IPS-18c (cell line): ENCODE measurements at regions not wholly inside any gene's neighbourhood (a gene's known extent, or its start where the extent isn't known, plus 50 kb on each side); places are given as distances from the start of the nearest gene placed in this dataset.

Experiments
- H3K4me3 ChIP-seq: 2 replicates; pipeline ENCODE4 v1.7.0; 2013; ENCODE audit warnings: low read depth, mild to moderate bottlenecking, low read length, moderate library complexity; ENCODE audit not compliant: insufficient read depth
- H3K9me3 ChIP-seq: one replicate; pipeline ENCODE4 v1.6.1; 2013; ENCODE audit warnings: mild to moderate bottlenecking, low read length, moderate library complexity; ENCODE audit not compliant: control insufficient read depth, insufficient read depth

DNA sequence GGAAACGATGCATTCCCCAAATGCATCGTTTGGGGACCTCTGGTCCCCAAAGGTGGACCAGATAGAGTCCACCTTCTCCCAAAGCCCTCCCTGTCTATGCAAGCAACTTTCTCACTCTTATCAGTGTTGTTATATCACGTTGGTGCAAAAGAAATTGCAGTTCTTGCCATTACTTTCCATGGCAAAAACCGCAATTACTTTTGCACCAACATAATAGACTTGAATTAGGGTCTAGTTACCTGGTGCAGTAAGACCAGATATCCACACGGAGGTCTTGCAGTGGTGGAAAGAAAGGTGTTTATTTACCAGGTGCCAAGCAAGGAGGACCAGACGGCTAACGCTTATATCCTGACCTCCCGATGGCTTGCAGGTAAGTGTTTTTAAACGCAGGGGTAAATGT, 129.0 kb downstream of the MIAT start:
- H3K4me3 ChIP-seq = no peak overlapping the region
- no peaks in the 10 kb centered on the region for H3K9me3 ChIP-seq

DNA sequence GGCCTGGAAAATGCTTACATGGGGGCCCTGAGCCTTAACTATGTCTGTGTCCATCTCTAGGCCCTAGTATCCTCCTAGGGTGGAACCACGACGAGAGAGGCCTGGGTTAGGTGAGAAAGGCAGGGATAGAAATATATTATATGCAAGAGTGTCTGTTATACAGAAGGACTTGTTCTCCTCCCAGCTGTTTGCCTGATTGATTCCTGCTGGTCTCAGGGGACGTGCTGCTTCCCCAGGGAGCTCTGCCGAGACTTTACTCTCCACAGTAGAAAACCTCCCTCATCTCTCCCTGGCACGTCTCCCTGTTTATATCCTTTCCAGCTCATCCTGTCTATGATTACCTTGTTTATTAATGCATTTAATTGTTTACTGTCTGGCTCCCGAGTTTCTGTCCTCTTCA, 132.6 kb downstream of the MIAT start:
- no peaks in the 10 kb centered on the region for H3K9me3 ChIP-seq
- H3K4me3 ChIP-seq = no peak overlapping the region

DNA sequence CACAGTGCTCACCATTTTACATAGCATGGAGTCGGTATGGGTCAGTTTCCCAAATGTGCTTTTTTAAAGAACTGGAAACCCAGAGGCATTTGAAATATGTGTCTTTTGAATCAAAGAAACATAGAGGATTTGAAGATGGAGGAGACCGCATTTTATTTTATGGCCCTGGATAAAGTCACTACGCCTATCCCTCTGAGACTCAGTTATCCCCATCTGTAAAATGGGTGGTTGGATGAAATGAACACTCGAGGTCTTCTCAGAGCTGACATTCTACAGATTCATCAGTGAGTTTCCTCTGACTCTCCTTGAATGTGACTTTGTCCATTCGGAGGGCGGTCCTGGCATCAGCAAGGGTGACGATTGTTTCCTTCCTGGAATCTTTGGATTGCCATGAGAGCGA, 135.1 kb downstream of the MIAT start:
- Histone ChIP-seq H3K9me3 (no peaks in the 10 kb centered on the region), H3K4me3 (no peak overlapping the region)

- Histone ChIP-seq H3K9me3 (no peaks in the 10 kb centered on the region), H3K4me3 (no peak overlapping the region)
These were observed 139.4 kb downstream of the MIAT start for GRCh38 chr22:26796785-26797184.

- no peak overlapping the region; the same call in 1 of the 2 replicates for H3K4me3 ChIP-seq
These were observed 140.5 kb downstream of the MIAT start for GRCh38 chr22:26797910-26798309.

DNA sequence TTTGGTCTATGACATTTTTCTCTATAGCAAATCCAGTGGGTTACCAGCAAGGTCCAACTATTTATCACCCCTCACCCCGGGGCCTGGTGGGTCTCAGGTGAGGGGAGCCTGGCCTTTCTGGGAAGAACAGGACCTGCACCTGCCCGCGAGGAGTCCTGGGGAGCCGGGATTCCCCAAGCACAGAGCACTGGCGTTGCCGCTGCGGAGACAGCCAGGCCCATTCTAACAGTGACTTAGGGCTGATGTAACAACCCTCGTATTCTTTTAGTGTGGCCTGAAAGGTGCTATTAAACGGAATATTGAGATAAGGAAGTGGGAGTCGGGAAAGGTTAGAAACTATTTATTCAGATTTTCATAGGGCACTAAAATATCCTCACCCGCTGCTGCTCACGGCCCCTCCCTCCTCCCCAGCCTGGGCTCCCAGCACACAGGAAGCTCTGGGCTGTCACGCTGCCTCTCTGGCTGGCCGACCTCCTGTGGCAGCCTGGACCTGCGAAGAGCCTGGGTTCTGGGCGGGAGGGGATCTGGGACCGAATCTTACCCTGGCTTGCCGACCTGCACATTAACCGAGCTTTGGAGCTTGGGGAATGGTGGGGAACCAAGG, 141.2 kb downstream of the MIAT start:
- H3K4me3 ChIP-seq = no peak overlapping the region

More at GRCh38 chr22:26797910-26798309, 140.5 kb downstream of the MIAT start:
- H3K9me3 ChIP-seq = no peaks in the 10 kb centered on the region

DNA sequence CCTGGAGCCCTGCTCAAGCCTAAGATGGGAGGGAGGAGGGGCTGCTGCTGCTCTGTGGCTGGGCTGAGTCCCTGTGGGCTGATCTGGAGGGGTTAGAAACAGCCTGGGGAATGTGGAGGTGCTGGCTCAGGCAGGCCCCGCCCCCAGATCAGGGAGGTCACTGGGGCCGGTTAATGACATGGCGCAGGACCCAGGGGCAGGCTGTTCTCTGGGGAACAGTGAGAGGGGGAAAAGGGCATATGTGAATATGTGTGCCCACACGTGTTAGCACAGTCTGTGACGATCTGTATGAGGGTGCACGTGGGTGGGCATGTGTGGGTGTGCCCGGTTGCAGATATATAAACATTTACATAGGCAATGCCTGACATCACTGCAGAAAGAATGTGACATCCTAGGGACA, 143.5 kb downstream of the MIAT start:
- Histone ChIP-seq H3K4me3 (no peak overlapping the region), H3K9me3 (no peaks in the 10 kb centered on the region)

More for the DNA sequence above, 141.2 kb downstream of the MIAT start:
- no peaks in the 10 kb centered on the region for H3K9me3 ChIP-seq

GRCh38 chr22:26801449-26801848, 144.1 kb downstream of the MIAT start:
- Histone ChIP-seq H3K4me3 (no peak overlapping the region), H3K9me3 (no peaks in the 10 kb centered on the region)

- Histone ChIP-seq H3K4me3 (no peak overlapping the region), H3K9me3 (no peaks in the 10 kb centered on the region)
These were observed 146.9 kb downstream of the MIAT start for GRCh38 chr22:26804315-26804714.

DNA sequence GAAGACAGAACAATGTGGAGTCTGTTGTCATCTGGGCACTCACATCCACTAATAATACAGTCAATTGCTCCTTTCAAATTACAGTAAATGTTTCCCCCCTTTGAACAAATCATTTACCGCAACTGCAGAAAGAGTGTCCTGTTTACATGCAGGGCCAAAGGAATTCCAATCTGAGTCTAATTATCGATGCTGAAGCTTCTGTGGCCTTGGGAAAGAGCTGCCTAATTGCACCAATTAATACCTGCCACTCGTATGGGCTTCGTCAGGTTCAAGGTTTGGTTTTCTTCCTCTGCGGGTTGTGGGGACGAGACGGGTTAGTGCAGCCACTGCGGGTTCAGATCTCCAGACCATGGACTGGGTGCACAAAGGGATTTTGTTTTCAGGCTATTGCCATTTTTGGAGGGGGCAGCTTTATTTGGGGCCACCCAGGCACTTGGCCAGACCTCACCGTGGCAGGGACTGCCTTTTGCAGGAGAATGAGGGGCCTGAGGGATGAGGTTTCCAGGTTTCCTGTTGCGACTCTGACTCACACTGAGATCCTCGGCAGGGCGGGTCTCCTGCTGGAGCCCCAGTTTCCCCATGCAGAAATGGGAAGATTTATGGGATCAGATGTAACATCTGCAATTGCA, 147.6 kb downstream of the MIAT start:
- Histone ChIP-seq H3K9me3 (no peaks in the 10 kb centered on the region), H3K4me3 (no peak overlapping the region)

DNA sequence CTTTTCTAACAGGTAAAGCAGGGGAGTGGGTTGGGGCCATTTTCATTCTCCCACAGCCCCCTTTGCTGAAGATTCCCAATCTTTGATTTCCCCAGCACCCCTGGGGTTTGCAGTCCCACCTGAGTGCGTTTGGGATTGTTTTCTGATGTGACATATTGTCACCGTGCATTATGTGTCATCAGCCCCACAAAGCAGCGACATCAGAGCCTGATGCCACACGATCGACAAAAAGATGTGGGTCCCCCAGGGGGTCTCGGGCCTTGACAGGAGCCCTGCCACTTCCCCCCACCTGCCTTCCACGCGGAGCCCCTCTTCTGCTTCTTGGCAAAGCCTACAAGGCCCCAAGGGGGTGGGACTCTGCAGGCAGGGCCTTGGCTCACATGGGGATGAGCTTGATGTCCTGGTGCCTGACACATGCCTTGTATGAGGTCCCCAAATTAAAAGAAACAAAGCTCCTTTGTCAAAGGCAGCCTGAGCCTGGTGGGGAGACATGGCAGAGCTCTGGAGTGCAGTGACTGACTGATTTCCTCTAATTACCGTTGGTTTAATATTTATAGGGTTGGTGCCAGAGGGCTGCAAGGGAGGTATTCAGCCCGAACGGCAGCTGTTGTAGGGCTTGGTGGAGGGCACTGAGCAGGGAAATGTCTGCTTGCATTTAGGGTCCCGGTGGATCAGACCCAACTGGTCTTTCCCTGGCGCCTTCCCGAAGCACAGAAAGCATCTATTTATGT, 149.2 kb downstream of the MIAT start:
- Histone ChIP-seq H3K4me3 (no peak overlapping the region), H3K9me3 (no peaks in the 10 kb centered on the region)

- Histone ChIP-seq H3K9me3 (no peaks in the 10 kb centered on the region), H3K4me3 (no peak overlapping the region)
These were observed 154.2 kb downstream of the MIAT start for GRCh38 chr22:26811647-26811992.

DNA sequence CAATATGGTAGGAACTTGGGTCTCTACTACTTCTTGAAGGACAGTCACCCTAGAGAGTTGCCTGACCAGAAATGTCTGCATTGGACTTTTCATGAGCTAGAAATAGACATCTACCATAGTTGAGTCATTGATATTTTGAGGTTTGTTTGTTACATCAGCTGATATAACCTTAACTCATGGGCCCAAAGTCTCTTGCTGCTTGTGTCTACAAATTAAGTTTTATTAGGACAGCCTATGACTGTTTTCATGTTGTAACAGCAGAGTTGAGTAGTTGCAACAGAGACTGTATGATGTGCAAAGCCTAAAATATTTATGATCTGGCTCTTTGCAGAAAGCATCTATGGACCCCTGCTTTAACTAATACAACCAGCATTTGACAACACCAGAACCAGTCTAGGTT, 155.3 kb downstream of the MIAT start:
- peaks cover 1% of the 10 kb centered on the region for H3K9me3 ChIP-seq

DNA sequence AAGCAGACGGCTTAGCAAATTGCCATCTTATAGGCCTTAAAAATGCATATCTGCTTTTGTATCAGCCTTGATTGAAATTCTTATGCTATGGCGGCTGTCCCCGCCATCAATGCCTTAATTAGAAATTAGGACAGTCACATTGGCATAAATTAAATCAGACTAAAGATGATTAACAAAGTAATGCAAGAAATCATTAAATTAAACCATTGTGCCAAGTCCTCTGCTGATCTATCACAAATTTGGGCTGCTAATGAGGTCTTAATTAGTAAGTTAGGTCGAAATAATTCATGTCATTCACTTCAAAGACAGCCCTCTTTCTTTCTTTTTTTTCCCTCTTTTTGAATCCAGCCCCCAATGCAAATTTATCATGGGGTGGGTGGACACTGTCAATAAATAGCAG, 159.3 kb downstream of the MIAT start:
- H3K4me3 ChIP-seq = no peak overlapping the region
- H3K9me3 ChIP-seq = peaks cover 8% of the 10 kb centered on the region

More for the DNA sequence above, 155.3 kb downstream of the MIAT start:
- no peak overlapping the region for H3K4me3 ChIP-seq

GRCh38 chr22:26817926-26818325, 160.5 kb downstream of the MIAT start:
- Histone ChIP-seq H3K4me3 (no peak overlapping the region), H3K9me3 (peaks cover 8% of the 10 kb centered on the region)

- Histone ChIP-seq H3K9me3 (peaks cover 8% of the 10 kb centered on the region), H3K4me3 (no peak overlapping the region)
These were observed 164.5 kb downstream of the MIAT start for GRCh38 chr22:26821854-26822253.

DNA sequence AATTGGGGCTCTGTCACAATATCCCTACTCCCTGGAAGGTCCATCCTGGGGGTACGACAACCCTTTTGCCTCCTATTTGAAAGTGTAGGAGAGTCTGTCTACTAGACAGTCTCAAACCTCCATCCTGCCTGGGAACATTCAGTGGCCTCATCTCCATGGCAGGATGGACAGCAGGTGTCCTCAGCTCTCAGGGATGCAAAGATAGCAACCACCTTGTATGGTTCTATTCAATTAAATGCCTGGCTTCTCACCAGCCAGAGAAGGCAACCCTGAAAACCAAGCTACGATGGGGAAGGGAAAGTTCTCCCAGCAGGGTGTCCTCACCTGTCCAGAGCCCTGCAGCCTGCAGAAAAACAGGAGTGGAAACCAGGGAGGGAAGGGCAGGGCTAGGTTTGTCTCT, 164.9 kb downstream of the MIAT start:
- H3K9me3 ChIP-seq = peaks cover 8% of the 10 kb centered on the region
- no peak overlapping the region for H3K4me3 ChIP-seq

GRCh38 chr22:26823966-26824365, 166.6 kb downstream of the MIAT start:
- Histone ChIP-seq H3K9me3 (peaks cover 2% of the 10 kb centered on the region), H3K4me3 (no peak overlapping the region)
